ENCODE measurements at regions not wholly inside any gene's neighbourhood (a gene's known extent, or its start where the extent isn't known, plus 50 kb on each side); places are given as distances from the start of the nearest gene placed in this dataset.

DNA sequence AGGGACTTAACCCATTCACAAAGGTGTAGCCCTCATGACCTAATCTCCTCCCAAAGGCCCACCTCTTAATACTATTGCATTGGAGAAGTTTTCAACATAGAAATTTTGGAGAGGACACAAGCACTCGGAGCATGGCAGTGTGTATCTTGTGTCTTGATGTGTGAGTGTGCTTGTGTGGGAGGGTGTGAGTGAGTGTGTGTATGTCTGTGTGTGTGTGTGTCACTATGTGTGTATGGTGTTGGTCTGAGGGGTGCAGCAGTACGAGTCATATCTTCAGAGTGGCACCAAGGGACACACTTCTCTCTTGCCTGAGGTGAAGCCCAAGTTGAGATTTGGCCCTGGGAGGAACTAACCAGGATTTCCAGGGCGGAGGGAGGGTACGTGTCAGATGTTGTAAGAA, 73.7 kb downstream of the NAV1 start:
- DNase-seq = no peak

DNA sequence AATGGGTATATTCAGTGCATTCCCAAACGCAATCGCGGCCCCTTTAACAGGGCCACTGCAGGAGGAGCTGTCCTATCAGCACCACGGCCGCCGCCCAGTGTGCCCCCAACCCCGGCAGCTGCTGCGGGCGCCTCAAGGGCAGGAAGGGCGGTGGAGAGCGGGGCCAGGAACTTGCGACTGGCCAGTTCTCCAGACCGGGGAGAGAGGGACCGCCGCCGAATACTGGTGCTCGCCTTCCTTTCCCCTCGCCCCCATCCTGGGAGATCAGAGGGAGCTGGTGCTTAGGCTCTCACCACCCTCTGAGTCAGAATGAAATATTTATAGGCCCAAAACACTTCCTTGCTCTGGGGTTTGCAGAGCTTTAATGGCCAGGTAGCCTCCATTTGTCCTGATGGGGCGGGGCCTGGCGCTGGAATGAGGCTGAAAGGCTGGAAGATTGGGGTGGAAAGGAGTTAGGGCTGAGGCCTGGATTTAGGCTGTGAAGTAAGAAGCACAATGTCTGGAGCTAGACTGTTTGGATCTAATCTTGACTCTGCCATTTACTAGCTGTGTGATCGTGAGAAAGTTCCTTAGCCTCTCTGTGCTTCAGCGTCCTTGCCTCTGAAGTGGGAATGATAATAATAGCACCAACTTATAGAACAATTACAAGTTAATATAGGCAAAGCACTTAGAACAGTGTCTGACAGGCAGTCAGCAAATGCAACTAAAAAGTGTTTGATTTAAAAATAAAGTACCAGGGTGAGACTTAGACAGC, 75.5 kb downstream of the NAV1 start:
- DNase-seq = no peak

DNA sequence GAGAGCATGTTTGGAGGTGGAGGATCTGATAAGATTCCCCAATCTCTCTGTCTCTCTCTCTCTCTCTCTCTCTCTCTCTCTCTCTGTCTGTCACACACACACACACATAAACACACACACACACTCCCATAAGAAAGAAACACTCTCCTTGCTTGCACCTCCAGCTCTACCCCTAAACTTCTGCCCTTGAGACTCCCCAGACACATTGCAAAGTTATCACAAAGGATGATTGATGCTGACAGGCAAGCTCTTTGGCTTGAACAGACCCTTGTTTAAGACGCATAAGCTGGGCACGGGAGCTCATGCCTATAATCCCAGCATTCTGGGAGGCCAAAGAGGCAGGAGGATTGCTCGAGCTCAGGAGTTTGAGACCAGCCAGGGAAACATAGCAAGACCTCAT, 78.2 kb downstream of the NAV1 start:
- DNase-seq = no peak

DNA sequence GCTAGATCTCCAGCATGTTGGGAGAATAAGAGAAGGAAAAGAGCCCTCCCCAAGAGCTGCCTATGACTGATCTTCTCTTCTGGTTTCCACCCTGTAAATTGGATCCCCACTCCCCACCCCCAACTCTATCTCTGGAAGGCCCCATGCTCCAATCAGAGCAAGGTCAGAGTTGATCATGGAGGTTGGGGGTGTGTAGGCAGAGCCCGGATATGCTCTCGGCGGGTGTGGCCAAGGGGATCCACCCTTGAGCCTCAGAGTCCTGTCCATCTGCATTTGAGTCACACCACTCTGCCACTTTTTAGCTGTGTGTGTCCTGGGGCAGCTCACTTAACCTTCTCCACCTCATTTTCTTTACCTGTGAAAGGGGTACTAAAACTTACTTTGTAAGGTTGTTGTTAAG, 79.5 kb downstream of the NAV1 start:
- no peak for DNase-seq

DNA sequence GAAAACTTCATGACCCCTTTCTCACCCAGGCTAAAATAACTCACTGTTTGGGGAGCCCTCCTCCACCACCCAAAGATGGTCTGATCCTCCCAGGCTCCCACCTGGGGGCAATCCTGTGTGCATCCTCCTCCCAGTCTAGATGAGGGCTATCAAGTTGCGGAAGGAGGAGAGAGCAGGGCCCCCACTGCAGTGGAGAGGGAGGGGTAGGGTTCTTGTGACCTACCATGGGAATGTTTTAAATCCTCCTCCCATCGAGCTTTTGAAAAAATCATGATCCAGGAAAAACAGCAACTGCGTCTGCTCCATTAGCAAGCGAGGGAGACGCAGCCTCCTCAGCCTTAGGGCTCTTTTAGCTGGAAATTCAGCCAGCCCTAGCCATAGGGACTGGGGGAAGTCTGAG, 80.0 kb downstream of the NAV1 start:
- DNase-seq = no peak

DNA sequence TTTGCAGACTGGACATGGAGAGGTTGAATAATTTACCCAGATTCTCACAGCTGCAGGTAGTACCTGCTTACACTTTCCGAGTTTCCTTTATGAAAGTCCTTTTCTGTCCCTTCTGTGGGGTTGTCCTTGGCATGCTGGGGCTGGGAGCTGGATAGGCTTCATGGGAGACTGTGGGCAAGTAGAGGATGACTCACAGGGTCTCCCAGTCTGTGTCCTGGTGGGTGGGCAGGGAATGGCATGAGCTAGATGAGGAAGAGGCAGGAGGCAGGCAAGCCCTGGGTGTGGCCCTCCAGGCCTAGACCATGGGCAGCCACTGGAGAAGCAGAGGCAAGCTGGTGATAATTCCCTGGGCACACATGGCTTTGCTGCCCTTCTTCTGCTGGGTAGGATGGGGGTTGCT, 80.6 kb downstream of the NAV1 start:
- DNase-seq = no peak

DNA sequence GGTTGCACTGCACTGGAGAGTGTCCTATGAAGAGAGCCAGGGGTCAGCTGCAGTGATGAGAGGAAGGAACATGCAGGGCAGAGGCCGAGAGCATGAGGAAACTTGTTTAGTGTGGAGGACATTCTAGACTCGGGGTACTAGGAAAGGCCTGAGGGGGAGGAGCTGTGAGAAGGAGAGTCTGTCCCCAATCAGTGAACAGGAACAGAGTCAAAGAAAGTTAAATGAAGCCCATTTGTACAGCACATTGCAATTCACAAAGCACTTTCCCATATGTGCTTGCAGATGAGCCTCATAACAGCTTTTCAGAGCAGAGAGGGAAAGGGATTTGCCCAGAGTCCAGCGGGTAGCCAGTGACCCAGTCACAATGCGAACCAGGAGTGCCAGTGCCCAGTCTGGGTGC, 83.4 kb downstream of the NAV1 start:
- DNase-seq = no peak

DNA sequence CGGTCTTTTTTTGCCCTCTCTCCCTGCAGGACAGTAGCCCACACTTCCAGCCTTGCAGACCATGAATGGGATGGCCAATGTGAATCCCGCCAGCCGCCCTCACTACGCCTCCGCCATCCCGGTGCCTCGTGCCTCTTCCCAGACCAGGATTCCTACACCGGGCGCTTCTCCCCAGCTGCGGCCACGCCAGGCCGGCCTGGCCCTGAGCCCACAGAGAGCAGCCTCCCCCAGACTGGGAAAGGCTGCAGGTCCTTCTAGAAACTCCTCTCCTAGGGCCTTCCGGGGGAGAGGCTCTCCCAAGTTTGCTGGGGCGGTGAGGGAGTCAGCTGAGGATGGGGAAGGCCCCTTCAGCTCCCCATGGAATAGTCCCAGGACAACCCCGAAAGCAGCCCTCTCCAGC, 83.9 kb downstream of the NAV1 start:
- no peak for DNase-seq

DNA sequence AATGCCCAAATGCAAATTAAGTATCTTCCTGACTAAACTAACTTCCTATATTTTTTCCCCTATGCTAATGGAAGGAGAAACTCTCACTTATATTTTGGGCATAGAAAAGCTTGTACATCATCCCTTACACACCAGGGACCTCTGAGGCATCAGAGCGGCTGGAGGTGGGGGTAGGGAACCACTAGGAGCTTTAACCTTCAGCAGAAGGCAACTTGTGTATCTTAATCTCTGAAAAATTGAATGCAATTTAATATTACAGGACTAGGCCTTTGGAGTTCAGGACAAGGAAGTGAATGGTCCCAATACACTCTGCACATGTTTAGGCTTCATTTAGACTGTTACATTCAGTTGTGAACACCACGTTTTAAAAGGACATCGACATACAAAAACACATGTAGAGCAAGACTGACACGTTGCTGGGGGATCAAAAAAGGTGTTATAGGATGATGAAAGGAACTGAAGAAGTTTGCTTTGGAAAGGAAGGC, 85.9 kb downstream of the NAV1 start:
- DNase-seq = no peak

DNA sequence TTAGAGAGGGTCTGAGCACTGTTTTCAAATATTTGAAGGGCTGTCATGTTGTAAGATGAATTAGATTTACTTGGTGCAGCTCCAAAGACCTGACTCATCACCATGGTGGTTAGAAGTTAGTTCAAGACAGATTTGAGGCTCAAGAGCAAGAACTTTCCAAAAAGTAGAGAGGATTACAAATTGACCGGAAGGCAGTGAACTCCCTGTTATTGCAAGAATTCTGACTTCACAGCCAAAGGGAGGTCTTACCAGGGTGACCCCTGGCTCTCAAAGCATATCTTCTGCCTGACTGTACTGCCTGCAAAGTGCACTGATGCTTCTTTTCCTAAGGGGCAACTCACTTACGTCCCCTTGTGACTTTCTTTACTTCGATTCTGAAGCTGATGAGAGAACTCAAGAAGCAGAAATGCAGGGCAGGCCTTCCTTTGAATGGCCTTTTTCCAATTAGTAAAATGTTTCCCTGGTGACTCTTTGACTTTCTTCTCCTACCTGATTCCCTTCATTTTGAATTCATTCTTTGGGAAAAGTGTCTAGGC, 86.4 kb downstream of the NAV1 start:
- no peak for DNase-seq

DNA sequence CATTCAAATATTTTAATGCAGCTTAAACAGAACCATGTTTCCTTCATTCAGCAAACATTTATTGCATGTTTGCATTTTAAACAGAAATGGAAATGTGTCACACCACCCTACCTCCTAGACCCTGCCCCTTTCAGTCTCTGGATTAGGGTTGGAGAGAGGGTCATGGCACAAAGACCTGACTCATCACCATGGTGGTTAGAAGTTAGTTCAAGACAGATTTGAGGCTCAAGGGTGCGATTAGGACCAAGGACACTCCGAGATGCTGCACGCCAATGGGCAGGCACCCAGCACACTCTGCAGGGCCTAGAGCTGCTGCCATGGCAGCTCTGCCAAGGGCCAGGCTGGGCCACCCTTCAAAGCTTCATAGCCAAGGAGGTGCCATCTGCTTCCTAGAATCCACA, 86.9 kb downstream of the NAV1 start:
- DNase-seq = no peak

DNA sequence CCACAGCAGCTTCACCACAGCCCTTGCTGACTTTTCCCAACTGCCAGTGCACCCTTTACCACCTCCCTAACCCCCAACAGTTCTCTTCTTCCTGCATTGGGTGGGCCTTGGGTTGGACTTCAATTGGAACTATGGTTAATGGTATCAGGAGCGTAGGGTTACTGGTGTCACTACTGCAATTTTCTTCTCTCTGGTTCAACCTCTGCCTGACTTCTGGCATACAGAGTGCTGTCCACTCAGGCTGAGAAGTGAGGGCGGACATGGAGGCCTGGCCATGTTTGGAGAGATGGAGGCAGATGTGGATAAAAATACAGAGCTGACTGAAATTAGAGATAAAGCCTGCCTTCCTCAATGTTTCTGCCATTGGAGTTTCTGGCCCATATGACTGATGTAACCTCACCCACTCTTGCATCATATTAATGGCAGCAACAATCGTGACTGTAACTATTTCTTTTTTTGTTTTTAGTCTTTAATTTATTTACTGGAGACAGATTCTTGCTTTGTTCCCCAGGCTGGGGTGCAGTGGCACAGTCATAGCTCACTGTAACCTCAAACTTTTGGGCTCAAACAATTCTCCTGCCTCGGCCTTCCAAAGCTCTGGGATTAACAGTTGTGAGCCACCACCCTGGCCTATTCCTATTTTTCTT, 87.8 kb downstream of the NAV1 start:
- no peak for DNase-seq

DNA sequence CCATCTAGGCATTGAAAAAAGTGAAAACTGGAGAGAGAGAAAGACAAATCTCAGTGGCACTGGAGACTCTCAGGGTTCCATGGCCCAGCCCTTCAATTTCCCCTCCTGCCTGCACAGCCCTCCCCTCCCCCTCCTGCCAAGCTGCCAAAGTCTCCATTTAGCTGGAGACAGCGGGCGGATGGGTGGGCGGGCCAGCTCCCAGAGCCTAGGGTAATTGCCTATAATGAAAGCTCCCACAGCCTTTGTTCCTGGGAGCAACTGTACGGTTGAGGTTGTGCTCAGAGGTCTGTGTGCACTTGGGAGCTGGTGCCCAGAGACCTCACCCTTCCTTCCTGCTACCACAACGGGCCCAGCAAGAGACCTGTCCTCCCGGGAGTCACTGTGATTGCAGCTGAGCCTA, 89.6 kb downstream of the NAV1 start:
- DNase-seq = peak; percentile 89

DNA sequence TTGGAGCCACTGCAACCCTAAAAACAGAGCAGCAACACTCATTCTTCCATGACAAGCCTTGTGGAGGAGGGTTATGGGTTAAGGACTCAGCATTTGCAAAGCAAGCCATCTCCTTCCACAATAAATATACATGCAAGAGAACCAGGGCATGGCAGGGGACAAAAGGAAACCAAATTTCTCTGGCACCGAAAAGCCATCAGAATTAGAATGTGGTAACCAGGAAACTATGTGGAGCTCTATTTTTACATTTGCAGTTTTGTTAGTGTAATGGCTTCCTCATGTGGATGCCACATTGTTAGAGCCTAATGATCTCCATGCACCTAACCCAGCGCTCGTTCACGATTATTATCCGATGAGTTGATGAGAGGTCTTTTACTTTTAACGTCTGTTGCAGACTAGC, 91.7 kb downstream of the NAV1 start:
- no peak for DNase-seq

DNA sequence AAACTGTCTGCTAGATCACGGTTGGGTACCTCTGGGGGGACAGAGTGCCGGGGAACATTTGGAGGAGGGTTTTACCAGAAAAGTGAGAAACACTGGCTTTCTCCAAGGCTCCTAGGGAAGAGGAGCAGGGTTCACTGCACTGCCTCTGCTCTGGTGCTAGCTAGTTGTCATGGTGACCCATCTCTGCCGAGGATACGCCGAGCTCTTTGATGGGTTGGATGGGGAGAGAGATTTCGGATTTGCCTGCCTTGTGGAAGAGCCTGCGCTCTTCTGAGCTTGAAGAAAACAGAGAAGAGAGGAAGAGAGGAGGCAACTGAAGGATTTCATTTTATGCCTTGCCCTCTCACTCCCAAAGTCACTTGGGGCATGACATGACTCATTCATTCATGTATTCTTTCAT, 92.1 kb downstream of the NAV1 start:
- no peak for DNase-seq

DNA sequence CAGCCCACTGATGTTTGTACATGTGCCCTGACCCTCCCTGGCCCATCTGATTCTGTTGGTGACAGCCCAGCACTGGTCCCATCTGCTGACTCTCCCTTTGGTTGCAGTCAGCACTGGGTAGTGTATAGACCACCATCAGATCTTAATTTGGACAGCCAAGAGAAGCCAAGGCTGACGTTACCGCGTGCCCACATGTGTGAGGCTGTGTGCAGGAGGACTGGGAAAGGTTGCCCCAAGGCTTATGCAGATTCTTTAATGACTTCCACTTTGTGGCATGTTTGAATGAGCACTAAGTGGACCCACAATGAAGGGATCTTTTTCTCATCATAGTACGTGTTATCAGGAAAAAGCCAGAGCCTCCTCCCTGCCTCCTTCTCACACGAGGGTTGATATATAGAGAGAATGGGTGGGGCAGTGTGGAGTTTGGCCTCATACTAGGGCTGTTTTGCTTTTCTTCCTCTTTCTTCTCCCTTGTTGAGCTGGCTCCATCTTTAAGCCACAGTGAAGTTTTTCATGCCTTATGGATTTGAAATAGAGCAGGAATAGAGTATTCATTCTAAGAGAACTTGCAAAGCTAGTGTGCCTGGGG, 93.5 kb downstream of the NAV1 start:
- DNase-seq = no peak

DNA sequence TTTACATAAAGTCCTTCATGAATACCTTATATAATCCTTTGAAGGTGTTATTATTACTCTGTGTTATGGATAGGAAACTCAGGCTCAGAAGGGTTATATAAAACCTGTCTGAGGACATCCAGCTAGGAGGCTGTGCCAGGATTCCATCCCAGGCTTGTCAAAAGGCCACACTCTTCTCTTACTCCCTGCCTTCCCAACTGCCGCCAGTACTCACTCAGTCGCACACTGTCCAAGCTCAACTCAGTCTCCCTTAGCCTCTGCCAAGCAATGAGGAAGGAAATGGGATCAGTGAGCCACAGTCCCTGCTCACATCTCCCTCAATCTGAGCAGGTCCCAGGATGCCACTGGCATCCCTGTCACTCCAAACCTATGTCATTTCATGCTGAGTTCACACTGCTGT, 94.4 kb downstream of the NAV1 start:
- no peak for DNase-seq

DNA sequence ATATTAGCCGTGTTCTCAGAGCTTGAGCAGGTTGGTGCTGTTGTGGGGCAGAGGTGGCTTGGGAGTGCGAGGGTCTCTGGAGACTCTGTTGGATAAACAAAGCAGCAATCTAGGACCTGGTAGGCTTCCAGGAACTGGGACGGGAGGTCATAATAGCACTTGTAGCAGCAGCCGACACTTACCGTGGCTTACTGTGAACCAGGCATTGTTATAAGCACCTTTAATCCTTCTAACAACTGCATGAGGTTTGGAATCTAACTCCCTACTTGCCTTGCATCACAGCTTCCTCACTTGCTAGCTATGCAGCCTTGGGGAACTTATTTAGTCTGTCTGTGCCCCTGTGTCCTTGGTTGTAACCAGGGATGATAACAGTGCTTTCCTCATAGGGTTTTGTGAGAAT, 94.9 kb downstream of the NAV1 start:
- no peak for DNase-seq

DNA sequence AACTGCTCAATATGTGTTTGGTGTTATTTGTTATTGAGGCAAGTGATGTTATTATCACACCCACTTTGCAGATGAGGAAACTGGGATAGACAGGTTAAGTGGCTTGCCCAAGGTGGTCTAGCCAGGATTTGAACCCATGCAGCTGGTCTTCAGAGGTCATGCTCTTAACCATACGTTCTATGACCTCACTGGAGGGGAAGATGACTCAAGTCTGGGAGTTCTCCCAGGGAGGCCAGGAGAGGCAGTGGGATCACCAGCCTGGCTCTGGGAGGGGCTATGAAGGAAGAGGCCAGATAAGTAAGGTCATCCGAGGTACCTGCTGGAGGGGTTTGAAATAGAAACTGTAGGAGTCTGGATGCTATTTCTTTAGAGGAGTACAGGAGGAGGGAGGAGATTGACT, 95.3 kb downstream of the NAV1 start:
- no peak for DNase-seq

DNA sequence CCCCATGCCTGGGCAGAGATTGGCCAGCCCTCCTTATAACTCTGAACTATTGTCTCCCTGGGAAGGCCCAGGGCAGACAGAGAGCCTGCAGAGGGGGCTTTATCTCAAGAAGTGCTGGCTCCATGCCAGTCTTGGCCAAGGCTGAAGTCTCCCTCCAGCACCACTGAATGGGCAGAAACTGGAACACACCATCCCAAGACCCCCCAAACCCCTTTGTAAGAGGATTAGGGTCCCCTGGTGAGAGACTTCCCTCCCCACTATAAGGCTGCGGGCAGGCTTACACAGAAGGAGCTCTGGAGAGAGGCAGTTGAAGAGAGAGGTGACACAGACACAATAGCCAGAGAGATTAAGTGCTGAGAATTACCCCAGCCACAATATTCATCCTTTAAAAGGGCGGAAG, 97.2 kb downstream of the NAV1 start:
- no peak for DNase-seq

DNA sequence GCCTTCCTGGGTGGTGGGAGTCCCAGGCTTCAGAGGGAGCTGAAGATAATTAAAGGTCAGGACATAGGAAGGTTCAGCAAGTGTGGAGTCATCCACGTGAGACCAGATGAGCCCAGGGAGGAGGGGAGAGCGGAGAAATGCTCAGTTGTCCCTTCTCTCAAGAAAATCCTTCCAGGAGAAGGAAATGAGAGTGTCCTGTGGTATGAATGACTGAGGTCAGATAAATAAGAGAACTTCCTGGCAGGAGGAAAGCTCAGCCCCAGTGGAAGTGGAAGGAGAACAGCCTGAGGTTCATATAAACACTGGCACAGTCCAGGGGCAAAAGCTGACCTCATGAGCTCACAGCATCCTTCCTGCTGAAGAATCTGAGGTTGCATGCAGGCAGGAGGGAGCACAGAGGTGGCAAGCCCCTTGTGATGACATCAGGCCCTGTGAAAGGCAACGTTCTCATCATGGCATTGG, 97.6 kb downstream of the NAV1 start:
- no peak for DNase-seq

DNA sequence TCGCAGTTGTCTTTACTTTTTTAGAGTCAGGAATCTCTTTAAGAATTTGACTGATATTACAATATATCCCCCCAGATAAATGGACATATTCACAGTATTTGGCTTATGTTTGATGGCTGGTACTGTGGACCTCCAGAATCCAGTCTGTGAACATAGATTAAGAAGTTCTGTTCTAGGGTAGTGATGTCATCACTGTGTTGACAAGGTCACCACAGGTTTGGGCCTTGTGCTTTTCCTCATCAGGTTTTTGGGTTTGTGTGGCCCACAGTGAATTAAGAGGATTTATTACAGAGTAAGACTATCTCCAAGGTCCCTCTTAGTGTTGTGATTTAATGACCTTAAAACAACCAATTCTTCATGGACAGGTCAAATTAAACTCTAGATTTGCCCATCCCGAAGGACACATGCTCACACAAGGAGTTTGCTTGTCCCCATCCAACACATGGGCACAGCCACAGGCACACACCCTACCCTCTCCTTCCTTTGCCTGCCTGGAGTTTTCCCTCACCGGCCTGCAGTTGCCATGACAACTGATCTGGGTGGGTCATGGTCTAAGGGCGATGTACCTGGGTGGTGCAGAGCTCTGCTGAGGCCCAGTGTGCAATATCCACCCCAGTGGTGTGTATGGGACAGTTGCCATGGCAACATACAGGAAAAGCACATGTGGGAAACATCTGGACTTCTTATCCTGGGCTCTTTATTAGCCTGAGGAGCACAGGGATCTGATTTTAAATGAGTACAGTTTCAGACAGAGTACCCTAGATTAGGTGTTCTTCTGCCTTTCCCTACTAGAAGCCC, 98.6 kb downstream of the NAV1 start:
- DNase-seq = no peak

DNA sequence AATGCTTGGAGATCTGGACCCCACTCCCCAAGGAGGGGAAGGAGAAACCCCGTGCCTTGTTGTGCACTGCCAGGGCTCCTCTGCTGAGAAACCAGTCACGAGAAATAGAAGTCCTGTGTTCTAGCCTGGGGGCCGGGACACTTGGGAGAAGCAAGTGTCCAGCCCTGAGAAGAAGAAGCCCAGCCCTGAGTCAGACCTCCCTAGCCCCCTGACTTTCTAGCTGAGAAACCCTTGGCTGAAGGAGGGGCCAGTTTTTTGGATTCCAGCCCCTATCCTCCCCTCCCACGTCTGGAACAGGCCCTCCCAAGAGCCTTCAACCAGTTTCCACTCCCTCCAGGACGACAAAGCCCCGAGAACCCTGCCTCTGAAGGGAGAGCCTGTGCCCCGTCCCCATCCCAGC, 100.5 kb downstream of the NAV1 start:
- DNase-seq = no peak

Data from COR-L47 (cell line).